IMR-90 (cell line): ENCODE measurements at regions not wholly inside any gene's neighbourhood (a gene's known extent, or its start where the extent isn't known, plus 50 kb on each side); places are given as distances from the start of the nearest gene placed in this dataset.

ENCODE experiments used
- ATAC-seq: fragments of 200-7000 bp; cut with Tn5 transposase; 2 replicates; pipeline ENCODE4 v1.9.1; 2020; ENCODE audit warnings: low read depth, mild to moderate bottlenecking, moderate library complexity
- BruUV-seq: library from RNA; stranded (reverse); fragments of 400-500 nt; replicated peaks from 2 replicates; lab custom pipeline; 2021; lab: Mats Ljungman, UMichigan
- CTCF ChIA-PET: fragments of 300-600 bp; formaldehyde crosslinking; extraction: SDS; loops from one replicate; lab custom pipeline; 2021; ENCODE audit warnings: antibody characterized with exemption; lab: Yijun Ruan, JAX
- POLR2A ChIA-PET: fragments of 300-600 bp; sonication (Branson Sonifier 250); formaldehyde crosslinking; loops from one replicate; lab custom pipeline; 2022; ENCODE audit warnings: antibody characterized with exemption; ENCODE audit not compliant: unreplicated experiment; lab: Charles Lee
- DNase-seq: peaks from one replicate; pipeline ENCODE4 v3.0.0; 2013
- H2AFZ ChIP-seq: replicated peaks from 2 replicates; pipeline ENCODE3; 2013; ENCODE audit warnings: low read length, mild to moderate bottlenecking; ENCODE audit not compliant: poor library complexity
- H2AK5ac ChIP-seq: 2 replicates; pipeline ENCODE4 v1.6.1; 2013; ENCODE audit warnings: low read depth, low read length, inconsistent platforms
- H2AK9ac ChIP-seq: replicated peaks from 2 replicates; pipeline ENCODE3; 2013; ENCODE audit warnings: mild to moderate bottlenecking, low read depth, low read length, moderate library complexity; ENCODE audit not compliant: poor library complexity
- H2BK120ac ChIP-seq: 2 replicates; pipeline ENCODE4 v1.6.1; 2013; ENCODE audit warnings: low read depth, low read length, inconsistent platforms
- H2BK15ac ChIP-seq: 3 replicates; pipeline ENCODE4 v1.6.1; 2013; ENCODE audit warnings: low read depth, low read length, inconsistent platforms
- H2BK20ac ChIP-seq: 2 replicates; pipeline ENCODE4 v1.6.1; 2013; ENCODE audit warnings: low read depth, mild to moderate bottlenecking, inconsistent platforms, low read length, moderate library complexity
- H2BK5ac ChIP-seq: 2 replicates; pipeline ENCODE4 v1.6.1; 2013; ENCODE audit warnings: mild to moderate bottlenecking, low read depth, low read length, inconsistent platforms; ENCODE audit not compliant: poor library complexity, severe bottlenecking
- H3K14ac ChIP-seq: replicated peaks from 2 replicates; pipeline ENCODE4 v1.6.1; 2013; ENCODE audit warnings: low read depth, low read length, inconsistent platforms
- H3K18ac ChIP-seq: 2 replicates; pipeline ENCODE4 v1.6.1; 2013; ENCODE audit warnings: low read depth, low read length, control low read depth
- H3K23ac ChIP-seq: 2 replicates; pipeline ENCODE4 v1.6.1; 2013; ENCODE audit warnings: low read depth, low read length, inconsistent platforms
- H3K27ac ChIP-seq: 2 replicates; pipeline ENCODE4 v1.5.1; 2013; ENCODE audit warnings: mild to moderate bottlenecking, control low read depth, low read length; ENCODE audit not compliant: insufficient read depth
- H3K27me3 ChIP-seq: 2 replicates; pipeline ENCODE4 v1.6.1; 2013; ENCODE audit warnings: low read length; ENCODE audit not compliant: control insufficient read depth, insufficient read depth
- H3K36me3 ChIP-seq: 2 replicates; pipeline ENCODE4 v1.6.1; 2013; ENCODE audit warnings: low read length, mixed read lengths; ENCODE audit not compliant: control insufficient read depth, insufficient read depth
- H3K4ac ChIP-seq: 2 replicates; pipeline ENCODE4 v1.6.1; 2013; ENCODE audit warnings: low read depth, low read length, inconsistent platforms
- H3K4me1 ChIP-seq: 2 replicates; pipeline ENCODE4 v1.6.1; 2013; ENCODE audit warnings: low read length, mixed read lengths; ENCODE audit not compliant: control insufficient read depth, insufficient read depth
- H3K4me2 ChIP-seq: 2 replicates; pipeline ENCODE4 v1.6.1; 2013; ENCODE audit warnings: low read depth, mild to moderate bottlenecking, control low read depth, low read length, moderate library complexity
- H3K4me3 ChIP-seq: 2 replicates; pipeline ENCODE4 v1.5.1; 2013; ENCODE audit warnings: low read depth, mild to moderate bottlenecking, control low read depth, low read length, moderate library complexity; ENCODE audit not compliant: insufficient read depth
- H3K56ac ChIP-seq: 2 replicates; pipeline ENCODE4 v1.6.1; 2013; ENCODE audit warnings: low read length, inconsistent platforms; ENCODE audit not compliant: insufficient read depth; ENCODE audit errors: extremely low read depth
- H3K79me1 ChIP-seq, 2 experiments: 2 replicates each; pipeline ENCODE4 v1.6.1; 2013; ENCODE audit warnings: low read length in 2 of 2, inconsistent platforms in 1 of 2, low read depth in 1 of 2
- H3K9ac ChIP-seq: 2 replicates; pipeline ENCODE4 v1.6.1; 2013; ENCODE audit warnings: low read depth, low read length, control low read depth
- H3K9me1 ChIP-seq: 2 replicates; pipeline ENCODE4 v1.6.1; 2013; ENCODE audit warnings: low read length, inconsistent platforms; ENCODE audit not compliant: insufficient read depth
- H3K9me3 ChIP-seq: 2 replicates; pipeline ENCODE4 v1.6.1; 2013; ENCODE audit warnings: low read length; ENCODE audit not compliant: control insufficient read depth, insufficient read depth
- H4K20me1 ChIP-seq: 2 replicates; pipeline ENCODE4 v1.6.1; 2013; ENCODE audit warnings: low read length, inconsistent platforms; ENCODE audit not compliant: insufficient read depth
- H4K5ac ChIP-seq: 2 replicates; pipeline ENCODE4 v1.6.1; 2013; ENCODE audit warnings: mild to moderate bottlenecking, low read depth, low read length, control low read depth
- H4K8ac ChIP-seq, 2 experiments: 2 replicates each; pipeline ENCODE4 v1.6.1; 2013; ENCODE audit warnings: low read depth in 2 of 2, low read length in 2 of 2, control low read depth in 1 of 2, inconsistent platforms in 1 of 2
- H4K91ac ChIP-seq: 2 replicates; pipeline ENCODE4 v1.6.1; 2013; ENCODE audit warnings: low read depth, low read length, inconsistent platforms; ENCODE audit not compliant: insufficient read depth
- BHLHE40 ChIP-seq: fragments of 150-350 bp; IDR thresholded peaks from 2 replicates; pipeline ENCODE4 v1.6.1; 2016; ENCODE audit warnings: mild to moderate bottlenecking, low read depth, low read length
- CEBPB ChIP-seq: IDR thresholded peaks from 2 replicates; pipeline ENCODE4 v1.6.1; 2012; ENCODE audit warnings: low read depth, low read length, improper control_type of control experiment
- CHD1 ChIP-seq: IDR thresholded peaks from 2 replicates; pipeline ENCODE4 v1.6.1; 2012; ENCODE audit warnings: low read depth, low read length, improper control_type of control experiment
- ELK1 ChIP-seq: fragments of 150-350 bp; IDR thresholded peaks from 2 replicates; pipeline ENCODE4 v1.6.1; 2016; ENCODE audit warnings: low read depth, mild to moderate bottlenecking, low read length, moderate library complexity, borderline replicate concordance
- FOS ChIP-seq: fragments of 150-350 bp; IDR thresholded peaks from 2 replicates; pipeline ENCODE4 v1.6.1; 2016; ENCODE audit warnings: low read depth, low read length
- MAFK ChIP-seq: IDR thresholded peaks from 2 replicates; pipeline ENCODE4 v1.6.1; 2012; ENCODE audit warnings: low read depth, low read length, improper control_type of control experiment
- MAZ ChIP-seq: IDR thresholded peaks from 2 replicates; pipeline ENCODE4 v1.6.1; 2012; ENCODE audit warnings: low read depth, mild to moderate bottlenecking, low read length, improper control_type of control experiment, moderate library complexity, borderline replicate concordance
- MXI1 ChIP-seq: IDR thresholded peaks from 2 replicates; pipeline ENCODE4 v1.6.1; 2012; ENCODE audit warnings: low read depth, mild to moderate bottlenecking, low read length, moderate library complexity, borderline replicate concordance
- NFE2L2 ChIP-seq: fragments of 150-350 bp; IDR thresholded peaks from 2 replicates; pipeline ENCODE4 v1.6.1; 2016; ENCODE audit warnings: low read depth, mild to moderate bottlenecking, low read length
- POLR2A ChIP-seq: IDR thresholded peaks from 2 replicates; pipeline ENCODE4 v1.6.1; 2012; ENCODE audit warnings: mild to moderate bottlenecking, low read depth, low read length
- RAD21 ChIP-seq: IDR thresholded peaks from 2 replicates; pipeline ENCODE4 v1.6.1; 2012; ENCODE audit warnings: low read length, improper control_type of control experiment
- RCOR1 ChIP-seq: IDR thresholded peaks from 2 replicates; pipeline ENCODE4 v1.6.1; 2012; ENCODE audit warnings: mild to moderate bottlenecking, low read length, improper control_type of control experiment; ENCODE audit not compliant: insufficient replicate concordance
- RFX5 ChIP-seq: IDR thresholded peaks from 2 replicates; pipeline ENCODE4 v1.8.0; 2012; ENCODE audit warnings: low read depth, mild to moderate bottlenecking, low read length, moderate library complexity
- SMC3 ChIP-seq: fragments of 150-350 bp; IDR thresholded peaks from 2 replicates; pipeline ENCODE4 v1.6.1; 2016; ENCODE audit warnings: low read depth, mild to moderate bottlenecking, antibody characterized with exemption, low read length, moderate library complexity
- USF2 ChIP-seq: fragments of 150-350 bp; IDR thresholded peaks from 2 replicates; pipeline ENCODE4 v1.6.1; 2017; ENCODE audit warnings: mild to moderate bottlenecking, antibody characterized with exemption, low read length, low read depth
- WGBS, 2 experiments: methylation state at CpG; one replicate each; pipeline versions ENCODE4 v1.1.5 to v1.1.7; 2013; ENCODE audit warnings: missing lambda C conversion rate in 2 of 2; ENCODE audit not compliant: insufficient read length in 1 of 2; ENCODE audit errors: extremely low coverage in 2 of 2; 5-methylcytosine and 5-hydroxymethylcytosine counted together
- dilution Hi-C: fragments of 300-500 bp; cut with HindIII; formaldehyde crosslinking; loops from one replicate; pipeline ENCODE4 v1.14.3; 2018; ENCODE audit warnings: low sequenced_read_pairs; ENCODE audit not compliant: unreplicated experiment
- in situ Hi-C: fragments of 300-500 bp; cut with MboI; formaldehyde crosslinking; loops from 3 replicates; pipeline ENCODE4 v1.14.3; 2019; ENCODE audit warnings: low sequenced_read_pairs, inconsistent platforms, mixed read lengths
- intact Hi-C: fragments of 100-400 bp; cut with micrococcal nuclease; formaldehyde crosslinking; loops from 2 replicates; pipeline ENCODE4 v1.10.0; 2022
- TF ChIP-seq, protein P1 (sequence below): conservative IDR thresholded peaks from 2 replicates; pipeline ENCODE4 v1.5.1; 2012; ENCODE audit warnings: mild to moderate bottlenecking, low read depth, low read length, improper control_type of control experiment

DNA sequence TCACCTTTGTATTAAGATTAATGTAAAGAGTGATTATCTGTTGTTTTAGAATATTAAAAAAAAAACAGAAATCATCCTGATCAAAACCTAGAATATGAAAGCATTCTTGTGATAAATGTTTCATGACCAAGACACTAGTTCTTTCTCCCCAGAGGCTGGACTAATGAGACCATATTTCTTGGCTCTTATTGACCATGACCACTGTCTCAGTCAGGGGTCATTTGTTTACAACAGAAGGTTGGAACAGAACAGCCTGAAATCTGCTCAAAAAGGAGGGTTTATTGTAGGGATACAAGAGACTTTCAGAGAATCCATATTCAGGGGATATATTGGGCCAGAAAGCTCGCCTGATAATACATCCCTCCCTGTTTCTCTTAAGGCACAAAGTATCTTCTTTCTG is 87.7 kb downstream of the TMEM30B start:
- no peak overlapping the region for H3K56ac ChIP-seq
- H3K4me1 ChIP-seq = peaks cover 15% of the 10 kb centered on the region
- no peak overlapping the region for H2AK9ac ChIP-seq
- peak overlapping the region; percentile 83 for H3K18ac ChIP-seq
- peak overlapping the region; percentile 90 for H2BK20ac ChIP-seq
- peaks cover 13% of the 10 kb centered on the region for H3K9me1 ChIP-seq
- H3K9ac ChIP-seq = no peak overlapping the region
- no peaks in the 10 kb centered on the region for H3K36me3 ChIP-seq
- H3K23ac ChIP-seq = no peak overlapping the region
- H3K27me3 ChIP-seq = no peaks in the 10 kb centered on the region
- H3K14ac ChIP-seq = peak overlapping the region; percentile 90
- peak overlapping the region; percentile 86 for H2BK120ac ChIP-seq
- no peak overlapping the region for H2AK5ac ChIP-seq
- H4K5ac ChIP-seq = peak overlapping the region; percentile 81
- no peaks in the 10 kb centered on the region for H4K20me1 ChIP-seq
- in situ Hi-C loops (no loop called here), intact Hi-C loops (no loop called here), dilution Hi-C loops (no loop called here)
- peak overlapping the region; percentile 66 for H2BK5ac ChIP-seq
- peak overlapping the region in 1 of 2 experiments; percentile 79; a peak in 2 of 4 replicates for H4K8ac ChIP-seq
- peak overlapping the region; percentile 82; the same call in 1 of the 2 replicates for H3K4ac ChIP-seq
- peak overlapping the region; percentile 82; the same call in 1 of the 3 replicates for H2BK15ac ChIP-seq
- H2AFZ ChIP-seq = no peak overlapping the region
- ChIA-PET POLR2A (no interaction called here), CTCF (no interaction called here)
- WGBS, 2 experiments = no CpG with 5 or more reads among the region's 1 CpG
- no TSS peak for BruUV-seq
- H3K9me3 ChIP-seq = no peaks in the 10 kb centered on the region
- ATAC-seq = no peak
- H3K4me3 ChIP-seq = no peak overlapping the region
- no peak overlapping the region for H3K4me2 ChIP-seq
- no peaks in the 10 kb centered on the region for H3K79me1 ChIP-seq
- H4K91ac ChIP-seq = no peak overlapping the region
- TF ChIP-seq USF2 (no peak), NFE2L2 (no peak), MXI1 (no peak), CEBPB (no peak), MAFK (no peak), BHLHE40 (no peak), POLR2A (no peak), SMC3 (no peak), RCOR1 (no peak), RFX5 (no peak), CHD1 (no peak), RAD21 (no peak), ELK1 (no peak), MAZ (no peak), FOS (no peak)
- TF ChIP-seq, protein P1, sequence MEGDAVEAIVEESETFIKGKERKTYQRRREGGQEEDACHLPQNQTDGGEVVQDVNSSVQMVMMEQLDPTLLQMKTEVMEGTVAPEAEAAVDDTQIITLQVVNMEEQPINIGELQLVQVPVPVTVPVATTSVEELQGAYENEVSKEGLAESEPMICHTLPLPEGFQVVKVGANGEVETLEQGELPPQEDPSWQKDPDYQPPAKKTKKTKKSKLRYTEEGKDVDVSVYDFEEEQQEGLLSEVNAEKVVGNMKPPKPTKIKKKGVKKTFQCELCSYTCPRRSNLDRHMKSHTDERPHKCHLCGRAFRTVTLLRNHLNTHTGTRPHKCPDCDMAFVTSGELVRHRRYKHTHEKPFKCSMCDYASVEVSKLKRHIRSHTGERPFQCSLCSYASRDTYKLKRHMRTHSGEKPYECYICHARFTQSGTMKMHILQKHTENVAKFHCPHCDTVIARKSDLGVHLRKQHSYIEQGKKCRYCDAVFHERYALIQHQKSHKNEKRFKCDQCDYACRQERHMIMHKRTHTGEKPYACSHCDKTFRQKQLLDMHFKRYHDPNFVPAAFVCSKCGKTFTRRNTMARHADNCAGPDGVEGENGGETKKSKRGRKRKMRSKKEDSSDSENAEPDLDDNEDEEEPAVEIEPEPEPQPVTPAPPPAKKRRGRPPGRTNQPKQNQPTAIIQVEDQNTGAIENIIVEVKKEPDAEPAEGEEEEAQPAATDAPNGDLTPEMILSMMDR = no peak
- no peak for DNase-seq
- peak overlapping the region; percentile 66; the same call in 1 of the 2 replicates for H3K27ac ChIP-seq
